Spleen (tissue), 11 donors: ENCODE measurements at regions not wholly inside any gene's neighbourhood (a gene's known extent, or its start where the extent isn't known, plus 50 kb on each side); places are given as distances from the start of the nearest gene placed in this dataset.

ENCODE experiments used
- DNase-seq: peaks from one replicate; pipeline ENCODE4 v3.0.0-alpha.2; 2020
- H3K27ac ChIP-seq, 8 donors: fragments of 200-600 bp; sonication (generic) in 7 of 8; 1 replicate in 4 of 8; 2 replicates in 4 of 8; pipeline versions ENCODE4 v1.5.0 to v1.8.0; 2016 to 2021; ENCODE audit warnings: inconsistent platforms in 4 of 8, mild to moderate bottlenecking in 4 of 8, moderate library complexity in 1 of 8
- H3K27me3 ChIP-seq, 7 donors: fragments of 200-600 bp; sonication (generic) in 6 of 7; replicated peaks in 1 of 7; 1 replicate in 4 of 7; 2 replicates in 3 of 7; pipeline versions ENCODE4 v1.5.0 to v1.8.0; 2016 to 2021; ENCODE audit warnings: inconsistent platforms in 3 of 7, mild to moderate bottlenecking in 1 of 7
- H3K36me3 ChIP-seq, 6 donors: fragments of 200-600 bp; sonication (generic) in 5 of 6; 1 replicate in 4 of 6; 2 replicates in 2 of 6; pipeline versions ENCODE4 v1.5.0 to v1.8.0; 2016 to 2021; ENCODE audit warnings: inconsistent platforms in 2 of 6
- H3K4me1 ChIP-seq, 6 donors: fragments of 200-600 bp; sonication (generic) in 5 of 6; 1 replicate in 3 of 6; 2 replicates in 3 of 6; pipeline versions ENCODE4 v1.5.0 to v1.8.0; 2016 to 2021; ENCODE audit warnings: inconsistent platforms in 3 of 6
- H3K4me3 ChIP-seq, 8 donors: fragments of 200-600 bp; sonication (generic) in 7 of 8; 1 replicate in 4 of 8; 2 replicates in 4 of 8; pipeline versions ENCODE4 v1.5.0 to v1.8.0; 2016 to 2021; ENCODE audit warnings: inconsistent platforms in 4 of 8, mild to moderate bottlenecking in 4 of 8, moderate library complexity in 2 of 8
- H3K9me3 ChIP-seq, 8 donors: fragments of 200-600 bp; sonication (generic) in 7 of 8; 1 replicate in 4 of 8; 2 replicates in 4 of 8; pipeline versions ENCODE4 v1.5.0 to v1.8.0; 2016 to 2021; ENCODE audit warnings: inconsistent platforms in 4 of 8
- CTCF ChIP-seq, 11 experiments: fragments of 200-600 bp in 7 of 11; fragments of 450-650 bp in 4 of 11; sonication (generic) in 4 of 11; IDR thresholded peaks in 8 of 11; conservative IDR thresholded peaks in 3 of 11; 1 replicate in 7 of 11; 2 replicates in 4 of 11; pipeline versions ENCODE4 v1.4.0 to v1.8.0; 2016 to 2021; ENCODE audit warnings: antibody characterized with exemption in 11 of 11, inconsistent platforms in 4 of 11, mild to moderate bottlenecking in 1 of 11
- POLR2A ChIP-seq, 3 donors: fragments of 450-650 bp; IDR thresholded peaks; one replicate each; pipeline ENCODE4 v1.5.1; 2017; ENCODE audit warnings: antibody characterized with exemption in 3 of 3, mild to moderate bottlenecking in 1 of 3
- POLR2AphosphoS5 ChIP-seq, 3 donors: sonication (generic); formaldehyde crosslinking; IDR thresholded peaks; one replicate each; pipeline ENCODE4 v1.5.1; 2017; ENCODE audit warnings: antibody characterized with exemption in 3 of 3
- WGBS, 5 donors: extraction: QIAGEN DNeasy Blood & Tissue Kit in 3 of 5; methylation state at CpG; one replicate each; pipeline versions ENCODE4 v1.1.5 to v1.1.7; 2013 to 2018; 5-methylcytosine and 5-hydroxymethylcytosine counted together
- intact Hi-C: fragments of 100-400 bp; cut with DNase I; formaldehyde crosslinking; loops from one replicate; pipeline ENCODE4 v1.15.0; 2023; ENCODE audit warnings: low total_unique reads
- donor health status: healthy with polysubstance abuse.
- donor health status: DM: no; HTN: no; CAD: no; lungs with moderate emphysema.
- donor health status: DM: no; HTN: no; CAD: no.
- donor health status: Bipolar disorder and iron deficiency.
- donor health status: healthy.
- donor health status: DM: no; HTN: no; CAD: no.
- donor health status: DM: yes; HTN: yes; CAD: no.

DNA sequence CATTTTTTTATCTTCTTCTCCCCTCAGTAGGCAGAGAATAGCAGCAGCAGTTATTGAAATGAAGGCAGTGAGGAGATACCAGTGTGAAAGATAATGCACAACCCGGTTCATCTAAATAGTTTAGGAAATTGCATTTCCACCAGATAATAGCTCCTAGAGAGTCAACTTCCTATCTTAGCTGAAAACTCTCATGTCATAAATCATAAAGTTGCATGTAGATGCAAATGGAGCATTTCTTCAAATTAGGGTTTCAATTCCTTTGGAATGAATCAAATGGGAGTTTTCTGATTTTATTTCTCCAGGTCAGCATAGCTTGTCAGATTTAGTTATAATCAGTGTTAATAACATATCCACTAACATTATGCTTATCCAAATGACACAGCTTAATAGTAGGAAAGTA is 335.3 kb downstream of the CNTNAP4 start:
- H3K27me3 ChIP-seq: no peaks in the 10 kb centered on the region
- H3K9me3 ChIP-seq: peaks cover 0 to 6% (median 2%) of the 10 kb centered on the region in 8 donors
- intact Hi-C loops: no loop called here
- H3K27ac ChIP-seq: no peak overlapping the region
- DNase-seq: no peak
- no peak for TF ChIP-seq POLR2A (IDR thresholded peaks at IDR 0.05)
- no peak for TF ChIP-seq CTCF (IDR thresholded peaks at IDR 0.05 in 8 of 11, conservative IDR thresholded peaks at IDR 0.05 in 3 of 11)
- no peak for TF ChIP-seq POLR2AphosphoS5 (IDR thresholded peaks at IDR 0.05)
- no peaks in the 10 kb centered on the region for H3K36me3 ChIP-seq
- H3K4me3 ChIP-seq: no peak overlapping the region
- H3K4me1 ChIP-seq: no peaks in the 10 kb centered on the region
- 20 to 27% (median 24%) methylated on average over 1 of the region's 1 CpG for WGBS, 5 donors

GRCh38 chr16:76614269-76614668 is 337.1 kb downstream of the CNTNAP4 start:
- Histone ChIP-seq H3K27ac (no peak overlapping the region), H3K4me3 (no peak overlapping the region), H3K9me3 (no peaks in the 10 kb centered on the region), H3K4me1 (no peaks in the 10 kb centered on the region), H3K27me3 (no peaks in the 10 kb centered on the region), H3K36me3 (no peaks in the 10 kb centered on the region)
- no peak for DNase-seq
- intact Hi-C loops: no loop called here
- TF ChIP-seq POLR2AphosphoS5 (IDR thresholded peaks at IDR 0.05) (no peak), CTCF (IDR thresholded peaks at IDR 0.05 in 8 of 11, conservative IDR thresholded peaks at IDR 0.05 in 3 of 11) (no peak), POLR2A (IDR thresholded peaks at IDR 0.05) (no peak)

- Histone ChIP-seq H3K27me3 (no peaks in the 10 kb centered on the region), H3K4me1 (no peaks in the 10 kb centered on the region), H3K9me3 (no peaks in the 10 kb centered on the region), H3K4me3 (no peak overlapping the region), H3K27ac (no peak overlapping the region), H3K36me3 (no peaks in the 10 kb centered on the region)
- TF ChIP-seq POLR2AphosphoS5 (IDR thresholded peaks at IDR 0.05) (no peak), CTCF (IDR thresholded peaks at IDR 0.05 in 8 of 11, conservative IDR thresholded peaks at IDR 0.05 in 3 of 11) (no peak), POLR2A (IDR thresholded peaks at IDR 0.05) (no peak)
- 71 to 86% (median 76%) methylated on average over 3 of the region's 3 CpGs for WGBS, 5 donors
- intact Hi-C loops: no loop called here
- no peak for DNase-seq
Observed at GRCh38 chr16:76622876-76623275, 345.7 kb downstream of the CNTNAP4 start.

DNA sequence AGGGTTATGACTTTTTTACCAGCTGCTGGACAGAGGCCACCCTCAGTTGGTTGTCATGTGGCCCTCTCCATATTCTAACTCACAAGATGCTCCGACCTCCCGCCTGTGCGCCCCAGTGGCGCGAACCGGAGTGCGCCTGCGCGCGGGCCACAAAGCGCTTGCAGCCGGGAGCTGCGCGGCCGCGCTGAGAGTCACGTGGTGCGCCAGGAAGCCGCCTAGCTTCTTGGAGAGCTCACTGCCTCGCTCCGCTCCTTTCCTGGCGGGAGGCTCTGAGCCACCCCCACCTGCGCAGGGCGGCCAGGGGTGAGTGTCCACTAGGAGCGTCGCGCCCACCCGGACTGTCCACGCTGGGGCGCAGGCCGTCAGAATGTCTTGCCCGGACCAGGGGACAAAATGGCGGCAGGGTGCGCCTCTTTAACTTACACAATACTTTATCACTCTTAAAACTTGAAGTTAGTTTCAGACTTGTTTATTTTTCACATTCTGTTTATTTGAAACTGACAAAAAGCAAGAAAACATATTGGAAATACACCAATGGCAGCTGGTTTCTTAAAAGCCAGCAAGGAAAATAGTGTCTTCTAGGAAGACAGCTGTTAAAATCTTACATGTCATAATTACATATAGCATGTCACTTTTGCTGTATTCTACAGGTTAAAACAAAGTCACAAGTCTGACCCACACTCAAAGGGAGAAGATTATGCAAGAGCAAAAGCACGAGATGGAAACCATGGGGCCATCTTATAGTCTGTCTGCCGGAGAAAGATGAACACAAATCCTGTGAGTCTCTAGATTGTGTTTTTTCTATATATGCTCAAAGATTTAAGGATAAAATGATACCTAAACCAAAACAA is 357.9 kb downstream of the CNTNAP4 start:
- Histone ChIP-seq H3K27ac (no peak overlapping the region), H3K4me1 (no peaks in the 10 kb centered on the region), H3K4me3 (no peak overlapping the region), H3K9me3 (peaks cover 0 to 45% (median 22%) of the 10 kb centered on the region in 8 donors), H3K36me3 (no peaks in the 10 kb centered on the region), H3K27me3 (no peaks in the 10 kb centered on the region)
- DNase-seq: peak; percentile 70
- 81 to 90% (median 86%) methylated on average over 30 to 36 of the region's 36 CpGs for WGBS, 5 donors
- TF ChIP-seq POLR2AphosphoS5 (IDR thresholded peaks at IDR 0.05) (no peak), CTCF (IDR thresholded peaks at IDR 0.05 in 8 of 11, conservative IDR thresholded peaks at IDR 0.05 in 3 of 11) (no peak), POLR2A (IDR thresholded peaks at IDR 0.05) (no peak)
- intact Hi-C loops: no loop called here
